Stimulated activated CD4-positive, alpha-beta T cell treated with anti-CD3 and anti-CD28 coated beads, TNF-alpha, amount 100 ng/mL, for 4 hours (primary cell): ENCODE measurements at regions not wholly inside any gene's neighbourhood (a gene's known extent, or its start where the extent isn't known, plus 50 kb on each side); places are given as distances from the start of the nearest gene placed in this dataset.

Experiments
- DNase-seq, 3 experiments: peaks; one replicate each; pipeline ENCODE4 v3.0.0-alpha.2; 2020; ENCODE audit warnings: low read depth in 3 of 3

GRCh38 chr1:38265293-38266196 is 219.0 kb upstream of the POU3F1 start:
- no peak for DNase-seq

- no peak for DNase-seq
Measured at GRCh38 chr1:38263438-38263837, 216.8 kb upstream of the POU3F1 start.

- DNase-seq, result no peak
Measured at GRCh38 chr1:38261574-38261973, 215.0 kb upstream of the POU3F1 start.

GRCh38 chr1:38258085-38258627 is 211.6 kb upstream of the POU3F1 start:
- no peak for DNase-seq

- no peak for DNase-seq
Measured at GRCh38 chr1:38257374-38257773, 210.8 kb upstream of the POU3F1 start.

GRCh38 chr1:38256072-38256471 is 209.5 kb upstream of the POU3F1 start:
- no peak for DNase-seq

- no peak for DNase-seq
Measured at GRCh38 chr1:38253314-38253713, 206.7 kb upstream of the POU3F1 start.

GRCh38 chr1:38250356-38250755 is 203.8 kb upstream of the POU3F1 start:
- DNase-seq, result no peak

- no peak for DNase-seq
Measured at GRCh38 chr1:38249001-38249400, 202.4 kb upstream of the POU3F1 start.

- no peak for DNase-seq
Measured at GRCh38 chr1:38246955-38247952, 200.7 kb upstream of the POU3F1 start.

GRCh38 chr1:38244218-38244845 is 197.7 kb upstream of the POU3F1 start:
- no peak for DNase-seq

GRCh38 chr1:38243106-38243505 is 196.5 kb upstream of the POU3F1 start:
- DNase-seq, result no peak

GRCh38 chr1:38242506-38242905 is 195.9 kb upstream of the POU3F1 start:
- DNase-seq, result no peak

GRCh38 chr1:38241594-38242334 is 195.2 kb upstream of the POU3F1 start:
- no peak for DNase-seq

- DNase-seq, result no peak
Measured at GRCh38 chr1:38240618-38241017, 194.0 kb upstream of the POU3F1 start.

- no peak for DNase-seq
Measured at GRCh38 chr1:38239258-38239835, 192.8 kb upstream of the POU3F1 start.

GRCh38 chr1:38238294-38238693 is 191.7 kb upstream of the POU3F1 start:
- DNase-seq, result no peak

GRCh38 chr1:38235705-38236104 is 189.1 kb upstream of the POU3F1 start:
- DNase-seq, result no peak

GRCh38 chr1:38231941-38232340 is 185.3 kb upstream of the POU3F1 start:
- no peak for DNase-seq

- DNase-seq, result no peak
Measured at GRCh38 chr1:38228718-38229117, 182.1 kb upstream of the POU3F1 start.

- DNase-seq, result no peak
Measured at GRCh38 chr1:38225745-38226144, 179.2 kb upstream of the POU3F1 start.
